ENCODE measurements at regions not wholly inside any gene's neighbourhood (a gene's known extent, or its start where the extent isn't known, plus 50 kb on each side); places are given as distances from the start of the nearest gene placed in this dataset.

DNA sequence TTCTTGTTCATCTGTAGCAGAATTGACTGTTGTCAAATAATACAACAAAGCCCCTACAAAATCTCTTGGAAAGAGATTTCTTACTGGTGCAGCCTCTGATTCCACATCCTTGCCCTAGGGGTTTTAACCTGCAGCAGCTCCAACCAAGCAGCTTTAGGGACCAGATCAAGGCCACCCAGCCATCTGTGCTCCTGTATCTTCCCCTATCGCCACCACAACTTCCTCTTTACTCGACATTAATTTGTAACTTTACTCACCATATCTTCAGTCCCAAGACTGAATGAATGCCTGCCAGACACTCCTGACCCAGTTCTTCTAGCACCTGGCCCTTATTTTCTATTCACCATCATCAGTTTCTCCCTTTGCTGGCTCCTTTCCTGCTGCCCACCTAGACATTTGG lies 156.6 kb upstream of the IL12A start:
- TF ChIP-seq, protein P1, sequence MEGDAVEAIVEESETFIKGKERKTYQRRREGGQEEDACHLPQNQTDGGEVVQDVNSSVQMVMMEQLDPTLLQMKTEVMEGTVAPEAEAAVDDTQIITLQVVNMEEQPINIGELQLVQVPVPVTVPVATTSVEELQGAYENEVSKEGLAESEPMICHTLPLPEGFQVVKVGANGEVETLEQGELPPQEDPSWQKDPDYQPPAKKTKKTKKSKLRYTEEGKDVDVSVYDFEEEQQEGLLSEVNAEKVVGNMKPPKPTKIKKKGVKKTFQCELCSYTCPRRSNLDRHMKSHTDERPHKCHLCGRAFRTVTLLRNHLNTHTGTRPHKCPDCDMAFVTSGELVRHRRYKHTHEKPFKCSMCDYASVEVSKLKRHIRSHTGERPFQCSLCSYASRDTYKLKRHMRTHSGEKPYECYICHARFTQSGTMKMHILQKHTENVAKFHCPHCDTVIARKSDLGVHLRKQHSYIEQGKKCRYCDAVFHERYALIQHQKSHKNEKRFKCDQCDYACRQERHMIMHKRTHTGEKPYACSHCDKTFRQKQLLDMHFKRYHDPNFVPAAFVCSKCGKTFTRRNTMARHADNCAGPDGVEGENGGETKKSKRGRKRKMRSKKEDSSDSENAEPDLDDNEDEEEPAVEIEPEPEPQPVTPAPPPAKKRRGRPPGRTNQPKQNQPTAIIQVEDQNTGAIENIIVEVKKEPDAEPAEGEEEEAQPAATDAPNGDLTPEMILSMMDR (IDR thresholded peaks at IDR 0.05; ENCODE audit: insufficient read depth, low read length, poor library complexity, severe bottlenecking), result no peak
- TF ChIP-seq EZH2phosphoT487 (conservative IDR thresholded peaks at IDR 0.05; ENCODE audit: low read length), result no peak

Measured in SU-DHL-6 (cell line).